ENCODE measurements at regions not wholly inside any gene's neighbourhood (a gene's known extent, or its start where the extent isn't known, plus 50 kb on each side); places are given as distances from the start of the nearest gene placed in this dataset.

DNA sequence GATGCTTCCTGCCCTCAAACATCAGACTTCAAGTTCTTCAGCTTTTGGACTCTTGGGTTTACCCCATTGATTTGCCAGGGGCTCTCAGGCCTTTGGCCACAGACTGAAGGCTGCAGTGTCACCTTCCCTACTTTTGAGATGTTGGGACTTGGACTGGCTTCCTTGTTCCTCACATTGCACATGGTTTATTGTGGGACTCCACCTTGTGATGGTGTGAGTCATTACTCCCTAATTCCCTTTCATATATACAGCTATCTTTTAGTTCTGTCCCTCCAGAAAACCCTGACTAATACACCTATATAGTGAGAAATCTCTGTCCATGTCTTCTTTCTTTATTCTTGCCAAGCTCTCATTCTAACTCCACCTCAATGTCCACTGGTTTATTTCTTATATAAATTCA, 736.9 kb upstream of the HS3ST1 start:
- peaks cover 26% of the 10 kb centered on the region for H3K9me3 Mint-ChIP-seq (ENCODE audit: low read depth)
- no peak for DNase-seq (ENCODE audit: low spot score)
- H3K27me3 Mint-ChIP-seq (ENCODE audit: low read depth): no peaks in the 10 kb centered on the region
- H3K27ac Mint-ChIP-seq (ENCODE audit: unreplicated experiment): no peak overlapping the region
- no peaks in the 10 kb centered on the region for H3K36me3 Mint-ChIP-seq (ENCODE audit: low read depth)
- TF ChIP-seq, protein P1, sequence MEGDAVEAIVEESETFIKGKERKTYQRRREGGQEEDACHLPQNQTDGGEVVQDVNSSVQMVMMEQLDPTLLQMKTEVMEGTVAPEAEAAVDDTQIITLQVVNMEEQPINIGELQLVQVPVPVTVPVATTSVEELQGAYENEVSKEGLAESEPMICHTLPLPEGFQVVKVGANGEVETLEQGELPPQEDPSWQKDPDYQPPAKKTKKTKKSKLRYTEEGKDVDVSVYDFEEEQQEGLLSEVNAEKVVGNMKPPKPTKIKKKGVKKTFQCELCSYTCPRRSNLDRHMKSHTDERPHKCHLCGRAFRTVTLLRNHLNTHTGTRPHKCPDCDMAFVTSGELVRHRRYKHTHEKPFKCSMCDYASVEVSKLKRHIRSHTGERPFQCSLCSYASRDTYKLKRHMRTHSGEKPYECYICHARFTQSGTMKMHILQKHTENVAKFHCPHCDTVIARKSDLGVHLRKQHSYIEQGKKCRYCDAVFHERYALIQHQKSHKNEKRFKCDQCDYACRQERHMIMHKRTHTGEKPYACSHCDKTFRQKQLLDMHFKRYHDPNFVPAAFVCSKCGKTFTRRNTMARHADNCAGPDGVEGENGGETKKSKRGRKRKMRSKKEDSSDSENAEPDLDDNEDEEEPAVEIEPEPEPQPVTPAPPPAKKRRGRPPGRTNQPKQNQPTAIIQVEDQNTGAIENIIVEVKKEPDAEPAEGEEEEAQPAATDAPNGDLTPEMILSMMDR (IDR thresholded peaks at IDR 0.05): no peak
- no peak overlapping the region for H3K4me3 Mint-ChIP-seq (ENCODE audit: unreplicated experiment)
- no peaks in the 10 kb centered on the region for H3K4me1 Mint-ChIP-seq (ENCODE audit: low read depth)

DNA sequence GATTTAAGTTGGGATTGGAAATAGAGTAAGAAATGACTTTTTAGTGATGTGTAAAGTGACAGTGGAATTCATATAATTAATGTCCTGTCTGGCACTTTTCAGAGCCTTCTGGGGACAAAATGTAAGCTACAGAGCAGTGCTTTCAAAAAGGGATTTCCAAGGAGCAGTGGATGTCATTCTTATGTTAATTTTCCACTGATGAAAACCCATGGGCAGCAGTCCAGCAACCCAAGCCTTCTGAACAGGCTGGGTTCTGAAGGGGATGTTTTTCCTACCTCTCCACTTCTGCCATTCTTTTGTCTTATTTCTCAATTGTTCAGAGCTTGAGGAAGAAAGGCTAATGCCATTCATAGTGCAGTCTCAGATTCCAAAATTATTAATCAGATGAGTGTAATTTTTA, 717.6 kb upstream of the HS3ST1 start:
- no peak overlapping the region for H3K27ac Mint-ChIP-seq (ENCODE audit: unreplicated experiment)

DNA sequence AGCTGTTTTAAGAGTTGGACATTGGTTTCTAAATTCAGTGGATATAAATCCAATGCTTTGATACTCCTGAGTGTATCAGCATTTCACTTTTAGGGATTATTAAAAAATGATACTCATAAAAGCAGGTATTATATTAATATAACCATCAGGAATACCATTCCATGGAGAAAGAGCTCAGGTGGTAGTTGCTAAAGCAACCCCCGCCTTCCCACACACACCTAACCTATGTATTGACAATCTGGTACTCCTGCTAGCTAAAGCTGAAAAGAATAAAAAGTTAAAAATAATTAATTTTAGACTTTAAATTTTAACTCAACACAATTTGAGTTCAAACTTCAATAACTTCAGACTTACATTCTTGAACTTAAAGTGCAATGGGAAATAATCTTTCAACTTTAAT, 717.1 kb upstream of the HS3ST1 start:
- TF ChIP-seq, protein P1 (IDR thresholded peaks at IDR 0.05): no peak
- H3K27me3 Mint-ChIP-seq (ENCODE audit: low read depth): no peaks in the 10 kb centered on the region
- H3K4me3 Mint-ChIP-seq (ENCODE audit: unreplicated experiment): no peak overlapping the region
- H3K36me3 Mint-ChIP-seq (ENCODE audit: low read depth): no peaks in the 10 kb centered on the region
- H3K4me1 Mint-ChIP-seq (ENCODE audit: low read depth): no peaks in the 10 kb centered on the region
- no peak for DNase-seq (ENCODE audit: low spot score)
- H3K27ac Mint-ChIP-seq (ENCODE audit: unreplicated experiment): no peak overlapping the region
- H3K9me3 Mint-ChIP-seq (ENCODE audit: low read depth): peaks cover 19% of the 10 kb centered on the region

More for the DNA sequence above, 717.6 kb upstream of the HS3ST1 start:
- TF ChIP-seq, protein P1 (IDR thresholded peaks at IDR 0.05): no peak
- Mint-ChIP-seq H3K9me3 (ENCODE audit: low read depth) (peaks cover 23% of the 10 kb centered on the region), H3K4me1 (ENCODE audit: low read depth) (no peaks in the 10 kb centered on the region), H3K36me3 (ENCODE audit: low read depth) (no peaks in the 10 kb centered on the region), H3K4me3 (ENCODE audit: unreplicated experiment) (no peak overlapping the region), H3K27me3 (ENCODE audit: low read depth) (no peaks in the 10 kb centered on the region)
- DNase-seq (ENCODE audit: low spot score): no peak

DNA sequence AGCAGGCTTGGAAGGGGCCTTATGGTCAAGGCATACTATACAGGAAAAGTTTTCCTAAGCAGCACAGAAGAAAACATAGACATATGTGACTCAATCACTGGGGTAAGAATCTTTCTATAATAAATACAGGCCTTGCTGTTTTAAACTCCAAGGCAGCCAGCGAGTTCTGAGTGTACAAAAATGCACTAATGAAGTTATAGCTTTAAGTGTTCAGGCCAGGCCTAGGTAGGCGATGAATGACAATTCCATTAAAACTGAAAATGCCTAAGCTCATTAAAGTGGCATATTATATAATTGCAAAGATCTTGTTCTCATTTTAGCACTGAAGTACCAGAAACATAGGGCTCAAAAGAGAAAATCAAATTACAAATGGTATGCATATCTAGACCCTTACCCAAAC, 716.4 kb upstream of the HS3ST1 start:
- Mint-ChIP-seq H3K9me3 (ENCODE audit: low read depth) (peaks cover 16% of the 10 kb centered on the region), H3K4me1 (ENCODE audit: low read depth) (no peaks in the 10 kb centered on the region), H3K27ac (ENCODE audit: unreplicated experiment) (no peak overlapping the region), H3K4me3 (ENCODE audit: unreplicated experiment) (no peak overlapping the region), H3K36me3 (ENCODE audit: low read depth) (no peaks in the 10 kb centered on the region), H3K27me3 (ENCODE audit: low read depth) (no peaks in the 10 kb centered on the region)
- no peak for DNase-seq (ENCODE audit: low spot score)
- TF ChIP-seq, protein P1 (IDR thresholded peaks at IDR 0.05): no peak

DNA sequence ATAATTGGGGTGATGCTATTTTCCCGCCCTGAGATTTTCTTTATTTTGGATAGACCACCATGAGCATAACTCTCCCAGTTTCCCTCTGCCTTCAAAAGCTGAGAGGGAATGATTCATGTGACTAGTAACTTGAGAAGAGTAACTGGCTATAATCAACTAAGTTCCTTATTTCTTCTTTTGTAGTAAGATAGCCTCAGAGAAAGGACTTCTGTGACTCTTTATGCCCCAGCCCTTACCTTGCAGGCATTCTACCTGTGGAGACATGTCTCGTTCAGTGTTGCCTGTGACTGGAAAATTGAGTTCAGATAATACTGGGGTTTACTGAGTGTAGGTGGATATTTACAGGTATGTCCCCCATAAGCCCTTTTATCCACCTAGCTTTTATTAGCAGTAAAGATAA, 715.4 kb upstream of the HS3ST1 start:
- H3K4me1 Mint-ChIP-seq (ENCODE audit: low read depth): no peaks in the 10 kb centered on the region
- peaks cover 15% of the 10 kb centered on the region for H3K9me3 Mint-ChIP-seq (ENCODE audit: low read depth)
- no peak overlapping the region for H3K27ac Mint-ChIP-seq (ENCODE audit: unreplicated experiment)
- no peaks in the 10 kb centered on the region for H3K27me3 Mint-ChIP-seq (ENCODE audit: low read depth)
- no peak overlapping the region for H3K4me3 Mint-ChIP-seq (ENCODE audit: unreplicated experiment)
- TF ChIP-seq, protein P1 (IDR thresholded peaks at IDR 0.05): no peak
- no peaks in the 10 kb centered on the region for H3K36me3 Mint-ChIP-seq (ENCODE audit: low read depth)
- no peak for DNase-seq (ENCODE audit: low spot score)

Measured in chondrocyte (in vitro differentiated cells).